ENCODE measurements at regions not wholly inside any gene's neighbourhood (a gene's known extent, or its start where the extent isn't known, plus 50 kb on each side); places are given as distances from the start of the nearest gene placed in this dataset.

DNA sequence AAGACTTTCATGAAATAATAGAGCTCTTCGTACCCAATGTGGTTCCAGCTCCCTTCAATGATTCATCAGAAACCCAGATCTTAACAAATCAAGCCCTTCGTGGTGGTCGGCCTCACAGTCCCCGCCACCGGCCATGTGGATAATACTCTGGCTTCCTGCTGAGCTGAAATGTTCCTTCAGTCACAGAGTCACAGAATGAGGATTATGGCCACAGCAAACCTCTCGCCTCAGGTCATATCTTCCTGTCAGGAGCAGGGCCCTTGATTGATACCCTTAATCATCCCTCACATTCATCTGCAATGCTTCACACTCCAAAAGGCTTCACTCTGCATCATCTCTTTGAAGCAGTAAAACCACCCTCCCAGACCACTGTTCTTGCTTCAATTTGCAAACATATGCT lies 452.6 kb downstream of the OCA2 start:
- no peak overlapping the region for H3K27ac ChIP-seq
- no peaks in the 10 kb centered on the region for H3K36me3 ChIP-seq
- H3K4me1 ChIP-seq (replicated peaks), result no peaks in the 10 kb centered on the region
- H3K9me3 ChIP-seq, result no peaks in the 10 kb centered on the region
- intact Hi-C loops (cut with DNase I), result no loop called here
- H3K27me3 ChIP-seq (replicated peaks; ENCODE audit: insufficient read depth), result no peaks in the 10 kb centered on the region
- 90% methylated on average over 6 of the region's 6 CpGs for WGBS
- H3K4me3 ChIP-seq, result no peak overlapping the region
- TF ChIP-seq POLR2A (IDR thresholded peaks at IDR 0.05), result no peak
- no peak for TF ChIP-seq POLR2AphosphoS5 (IDR thresholded peaks at IDR 0.05)
- TF ChIP-seq, protein P1, sequence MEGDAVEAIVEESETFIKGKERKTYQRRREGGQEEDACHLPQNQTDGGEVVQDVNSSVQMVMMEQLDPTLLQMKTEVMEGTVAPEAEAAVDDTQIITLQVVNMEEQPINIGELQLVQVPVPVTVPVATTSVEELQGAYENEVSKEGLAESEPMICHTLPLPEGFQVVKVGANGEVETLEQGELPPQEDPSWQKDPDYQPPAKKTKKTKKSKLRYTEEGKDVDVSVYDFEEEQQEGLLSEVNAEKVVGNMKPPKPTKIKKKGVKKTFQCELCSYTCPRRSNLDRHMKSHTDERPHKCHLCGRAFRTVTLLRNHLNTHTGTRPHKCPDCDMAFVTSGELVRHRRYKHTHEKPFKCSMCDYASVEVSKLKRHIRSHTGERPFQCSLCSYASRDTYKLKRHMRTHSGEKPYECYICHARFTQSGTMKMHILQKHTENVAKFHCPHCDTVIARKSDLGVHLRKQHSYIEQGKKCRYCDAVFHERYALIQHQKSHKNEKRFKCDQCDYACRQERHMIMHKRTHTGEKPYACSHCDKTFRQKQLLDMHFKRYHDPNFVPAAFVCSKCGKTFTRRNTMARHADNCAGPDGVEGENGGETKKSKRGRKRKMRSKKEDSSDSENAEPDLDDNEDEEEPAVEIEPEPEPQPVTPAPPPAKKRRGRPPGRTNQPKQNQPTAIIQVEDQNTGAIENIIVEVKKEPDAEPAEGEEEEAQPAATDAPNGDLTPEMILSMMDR (IDR thresholded peaks at IDR 0.05), result no peak
- DNase-seq (ENCODE audit: low spot score), result no peak

DNA sequence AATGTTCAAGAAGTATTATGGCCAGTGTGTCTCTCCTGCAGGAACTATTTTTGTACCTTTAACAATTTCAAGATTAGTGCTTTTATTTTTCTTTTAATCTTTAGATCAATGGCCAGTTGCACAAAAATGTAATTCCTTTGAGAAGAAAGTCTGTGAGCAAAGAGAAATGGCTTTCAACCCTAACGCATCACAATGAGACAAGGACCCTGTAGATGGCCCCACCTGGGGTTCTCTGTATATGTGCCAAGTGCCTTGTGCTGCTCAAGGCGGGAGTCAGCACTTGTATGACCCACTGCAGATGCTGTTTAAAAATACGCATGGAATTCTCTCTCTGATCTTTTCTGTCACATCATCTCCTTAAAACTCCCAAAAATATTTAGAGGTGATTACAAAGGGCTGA lies 453.4 kb downstream of the OCA2 start:
- H3K9me3 ChIP-seq, result no peaks in the 10 kb centered on the region
- no peak overlapping the region for H3K27ac ChIP-seq
- H3K4me1 ChIP-seq (replicated peaks), result no peaks in the 10 kb centered on the region
- no peaks in the 10 kb centered on the region for H3K27me3 ChIP-seq (replicated peaks; ENCODE audit: insufficient read depth)
- no peak for DNase-seq (ENCODE audit: low spot score)
- intact Hi-C loops (cut with DNase I), result no loop called here
- H3K36me3 ChIP-seq, result no peaks in the 10 kb centered on the region
- no peak for TF ChIP-seq POLR2A (IDR thresholded peaks at IDR 0.05)
- TF ChIP-seq, protein P1 (IDR thresholded peaks at IDR 0.05), result no peak
- TF ChIP-seq POLR2AphosphoS5 (IDR thresholded peaks at IDR 0.05), result no peak
- H3K4me3 ChIP-seq, result no peak overlapping the region
- 80% methylated on average over 3 of the region's 3 CpGs for WGBS

DNA sequence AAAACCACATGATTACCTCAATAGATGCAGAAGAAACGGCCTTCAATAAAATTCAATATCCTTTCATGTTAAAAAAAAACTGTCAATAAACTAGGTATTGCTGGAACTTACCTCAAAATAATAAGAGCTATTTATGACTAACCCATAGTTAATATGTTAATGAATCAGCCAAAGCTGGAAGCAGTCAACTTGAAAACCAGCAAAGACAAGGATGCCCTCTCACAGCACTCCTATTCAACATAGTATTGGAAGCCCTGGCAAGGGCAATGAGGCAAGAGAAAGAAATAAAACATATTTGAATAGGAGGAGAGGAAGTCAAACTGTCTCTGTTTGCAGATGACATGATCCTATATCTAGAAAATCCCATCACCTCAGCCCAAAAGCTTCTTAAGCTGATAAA lies 456.1 kb downstream of the OCA2 start:
- Histone ChIP-seq H3K4me1 (replicated peaks) (no peaks in the 10 kb centered on the region), H3K27me3 (replicated peaks; ENCODE audit: insufficient read depth) (no peaks in the 10 kb centered on the region), H3K27ac (no peak overlapping the region), H3K9me3 (no peaks in the 10 kb centered on the region), H3K36me3 (no peaks in the 10 kb centered on the region), H3K4me3 (no peak overlapping the region)
- intact Hi-C loops (cut with DNase I), result no loop called here
- DNase-seq (ENCODE audit: low spot score), result no peak
- TF ChIP-seq POLR2A (IDR thresholded peaks at IDR 0.05) (no peak), POLR2AphosphoS5 (IDR thresholded peaks at IDR 0.05) (no peak)
- TF ChIP-seq, protein P1 (IDR thresholded peaks at IDR 0.05), result no peak
- 87% methylated on average over 1 of the region's 1 CpG for WGBS

DNA sequence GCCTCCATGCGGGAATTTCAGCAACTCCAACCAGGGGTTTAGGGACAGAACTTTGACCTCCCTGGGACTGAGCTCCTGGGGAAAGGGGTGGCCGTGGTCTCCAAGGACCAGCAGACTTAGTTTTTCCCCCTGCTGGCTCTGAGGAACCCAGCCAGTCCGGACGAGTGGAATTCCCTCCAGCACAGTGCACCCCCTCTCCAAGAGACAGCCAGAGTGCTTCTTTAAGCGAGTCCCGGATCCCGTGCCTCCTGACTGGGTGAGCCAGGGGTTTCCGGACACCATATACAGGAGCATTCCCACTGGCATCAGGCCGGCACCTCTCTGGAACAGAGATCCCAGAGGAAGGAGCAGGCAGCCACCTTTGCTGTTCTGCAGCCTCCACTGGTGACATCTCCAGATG lies 459.5 kb downstream of the OCA2 start:
- no peaks in the 10 kb centered on the region for H3K27me3 ChIP-seq (replicated peaks; ENCODE audit: insufficient read depth)
- no peak overlapping the region for H3K27ac ChIP-seq
- WGBS, result 87% methylated on average over 8 of the region's 9 CpGs
- no peaks in the 10 kb centered on the region for H3K4me1 ChIP-seq (replicated peaks)
- TF ChIP-seq, protein P1 (IDR thresholded peaks at IDR 0.05), result no peak
- no peak for TF ChIP-seq POLR2AphosphoS5 (IDR thresholded peaks at IDR 0.05)
- TF ChIP-seq POLR2A (IDR thresholded peaks at IDR 0.05), result no peak
- intact Hi-C loops (cut with DNase I), result no loop called here
- DNase-seq (ENCODE audit: low spot score), result no peak
- no peaks in the 10 kb centered on the region for H3K36me3 ChIP-seq
- no peaks in the 10 kb centered on the region for H3K9me3 ChIP-seq
- H3K4me3 ChIP-seq, result no peak overlapping the region

GRCh38 chr15:27638958-27639357 lies 460.2 kb downstream of the OCA2 start:
- Histone ChIP-seq H3K27me3 (replicated peaks; ENCODE audit: insufficient read depth) (no peaks in the 10 kb centered on the region), H3K4me3 (no peak overlapping the region), H3K36me3 (no peaks in the 10 kb centered on the region), H3K9me3 (no peaks in the 10 kb centered on the region), H3K4me1 (replicated peaks) (no peaks in the 10 kb centered on the region), H3K27ac (no peak overlapping the region)
- 89% methylated on average over 10 of the region's 14 CpGs for WGBS
- TF ChIP-seq, protein P1 (IDR thresholded peaks at IDR 0.05), result no peak
- TF ChIP-seq POLR2AphosphoS5 (IDR thresholded peaks at IDR 0.05), result no peak
- TF ChIP-seq POLR2A (IDR thresholded peaks at IDR 0.05), result no peak
- intact Hi-C loops (cut with DNase I), result no loop called here
- DNase-seq (ENCODE audit: low spot score), result no peak

Data from prostate gland (tissue), 2 donors.